GM21717 (cell line): ENCODE measurements at regions not wholly inside any gene's neighbourhood (a gene's known extent, or its start where the extent isn't known, plus 50 kb on each side); places are given as distances from the start of the nearest gene placed in this dataset.

Source experiments
- ATAC-seq: cut with Tn5 transposase; IDR thresholded peaks from one replicate; pipeline ENCODE4 v1.9.1; 2021; ENCODE audit warnings: mild to moderate bottlenecking, moderate library complexity; ENCODE audit not compliant: unreplicated experiment

- ATAC-seq, result no peak
Measured at GRCh38 chr4:121228848-121229247, 64.7 kb upstream of the TNIP3 start.

- peak; percentile 84 for ATAC-seq
Measured at GRCh38 chr4:121227341-121227792, 63.2 kb upstream of the TNIP3 start.

- no peak for ATAC-seq
Measured at GRCh38 chr4:121226362-121226761, 62.2 kb upstream of the TNIP3 start.

GRCh38 chr4:121221608-121222007 lies 57.5 kb upstream of the TNIP3 start:
- no peak for ATAC-seq

GRCh38 chr4:121221201-121221600 lies 57.1 kb upstream of the TNIP3 start:
- no peak for ATAC-seq

- no peak for ATAC-seq
Measured at GRCh38 chr4:121220698-121221097, 56.6 kb upstream of the TNIP3 start.

GRCh38 chr4:121219227-121219626 lies 55.1 kb upstream of the TNIP3 start:
- no peak for ATAC-seq

- ATAC-seq, result no peak
Measured at GRCh38 chr4:121217351-121217750, 53.2 kb upstream of the TNIP3 start.

- no peak for ATAC-seq
Measured at GRCh38 chr4:121216461-121216860, 52.3 kb upstream of the TNIP3 start.

GRCh38 chr4:121213940-121214339 lies 49.8 kb upstream of the TNIP3 start:
- ATAC-seq, result no peak
